ENCODE measurements at regions not wholly inside any gene's neighbourhood (a gene's known extent, or its start where the extent isn't known, plus 50 kb on each side); places are given as distances from the start of the nearest gene placed in this dataset.

- no peak overlapping the region for H3K4me3 ChIP-seq
- H3K27ac ChIP-seq, result no peak overlapping the region
- DNase-seq (peak in 2 of 4 donors; percentile 14 to 56), ATAC-seq (no peak)
- intact Hi-C loops (cut with DNase I), result no loop called here
- H3K4me1 ChIP-seq, result peaks cover 0 to 10% of the 10 kb centered on the region in 2 donors
- no peaks in the 10 kb centered on the region for H3K9me3 ChIP-seq
- TF ChIP-seq CTCF (IDR thresholded peaks at IDR 0.05), result no peak
- H3K36me3 ChIP-seq, result no peaks in the 10 kb centered on the region
- H3K27me3 ChIP-seq, result no peaks in the 10 kb centered on the region
Measured at GRCh38 chr14:101114726-101115515, 211.4 kb upstream of the RTL1 start.

GRCh38 chr14:101115652-101116051 lies 212.1 kb upstream of the RTL1 start:
- Histone ChIP-seq H3K36me3 (no peaks in the 10 kb centered on the region), H3K9me3 (no peaks in the 10 kb centered on the region), H3K4me3 (no peak overlapping the region), H3K4me1 (peaks cover 0 to 17% of the 10 kb centered on the region in 2 donors), H3K27ac (no peak overlapping the region), H3K27me3 (no peaks in the 10 kb centered on the region)
- ATAC-seq (no peak), DNase-seq (peak in 1 of 4 donors; percentile 55)
- intact Hi-C loops (cut with DNase I), result no loop called here
- no peak for TF ChIP-seq CTCF (IDR thresholded peaks at IDR 0.05)

- TF ChIP-seq CTCF (IDR thresholded peaks at IDR 0.05), result no peak
- DNase-seq (peak in 1 of 4 donors; percentile 15), ATAC-seq (no peak)
- peaks cover 0 to 17% of the 10 kb centered on the region in 2 donors for H3K4me1 ChIP-seq
- H3K36me3 ChIP-seq, result no peaks in the 10 kb centered on the region
- intact Hi-C loops (cut with DNase I), result no loop called here
- no peaks in the 10 kb centered on the region for H3K9me3 ChIP-seq
- no peaks in the 10 kb centered on the region for H3K27me3 ChIP-seq
- no peak overlapping the region for H3K27ac ChIP-seq
- H3K4me3 ChIP-seq, result no peak overlapping the region
Measured at GRCh38 chr14:101116065-101116464, 212.5 kb upstream of the RTL1 start.

GRCh38 chr14:101116486-101117130 lies 213.1 kb upstream of the RTL1 start:
- intact Hi-C loops (cut with DNase I), result no loop called here
- no peaks in the 10 kb centered on the region for H3K9me3 ChIP-seq
- H3K27ac ChIP-seq, result no peak overlapping the region
- no peak for TF ChIP-seq CTCF (IDR thresholded peaks at IDR 0.05)
- H3K27me3 ChIP-seq, result no peaks in the 10 kb centered on the region
- H3K36me3 ChIP-seq, result no peaks in the 10 kb centered on the region
- H3K4me3 ChIP-seq, result no peak overlapping the region
- no peak for ATAC-seq
- H3K4me1 ChIP-seq, result peaks cover 0 to 20% of the 10 kb centered on the region in 2 donors
- peak in 1 of 4 donors; percentile 16 for DNase-seq

- Histone ChIP-seq H3K9me3 (no peaks in the 10 kb centered on the region), H3K4me1 (peaks cover 0 to 21% of the 10 kb centered on the region in 2 donors), H3K27me3 (no peaks in the 10 kb centered on the region), H3K27ac (no peak overlapping the region), H3K4me3 (no peak overlapping the region), H3K36me3 (no peaks in the 10 kb centered on the region)
- intact Hi-C loops (cut with DNase I), result no loop called here
- DNase-seq, result no peak
- ATAC-seq, result no peak
- TF ChIP-seq CTCF (IDR thresholded peaks at IDR 0.05), result no peak
Measured at GRCh38 chr14:101117543-101117942, 214.0 kb upstream of the RTL1 start.

All from left lung (tissue), 4 donors.